TTC549 (cell line): ENCODE measurements at regions not wholly inside any gene's neighbourhood (a gene's known extent, or its start where the extent isn't known, plus 50 kb on each side); places are given as distances from the start of the nearest gene placed in this dataset.
"Not testable (repeated sequence)": the region's sequence is repeated elsewhere in the genome, so short reads cannot be mapped to it uniquely, and the experiment has no call there.

Source experiments
- FAIRE-seq: peaks from 2 replicates; lab custom pipeline; 2012; peaks lifted over from hg19 to GRCh38; lab: Jason Lieb, UNC

DNA sequence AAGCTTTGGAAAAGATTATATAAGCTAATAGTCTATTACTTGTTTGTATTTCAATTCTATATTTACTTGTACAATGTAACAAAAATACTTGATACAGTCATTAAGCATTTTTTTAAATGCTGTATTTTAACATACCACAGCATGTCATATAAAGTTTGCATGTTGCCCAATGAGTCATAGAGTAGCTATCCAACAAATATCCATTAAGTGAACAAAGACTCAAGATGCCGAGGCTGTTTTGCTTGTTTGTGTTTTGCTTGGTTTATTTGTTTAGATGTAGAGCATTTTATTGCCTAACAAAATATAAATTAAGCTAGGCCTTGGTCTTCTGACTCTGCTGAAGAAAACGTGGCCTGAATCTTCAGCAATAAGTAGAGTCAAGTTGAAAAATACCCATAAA, 1584.3 kb upstream of the NUDT12 start:
- FAIRE-seq, result no peak

DNA sequence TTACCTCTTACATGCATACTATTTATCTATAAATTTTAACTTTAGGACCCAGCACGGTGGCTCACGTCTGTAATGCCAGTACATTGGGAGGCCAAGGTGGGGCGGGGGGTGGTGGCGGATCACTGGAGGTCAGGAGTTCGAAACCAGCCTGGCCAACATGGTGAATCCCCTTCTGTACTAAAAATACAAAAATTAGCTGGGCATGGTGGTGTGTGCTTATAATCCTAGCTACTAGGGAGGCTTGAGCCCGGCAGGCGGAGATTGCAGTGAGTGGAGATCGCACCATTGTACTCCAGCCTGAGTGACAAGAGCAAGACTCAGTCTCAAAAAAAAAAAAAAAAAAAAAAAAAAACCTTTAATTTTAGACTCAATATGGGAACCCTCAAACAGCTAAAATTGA, 1582.6 kb upstream of the NUDT12 start:
- no peak for FAIRE-seq

DNA sequence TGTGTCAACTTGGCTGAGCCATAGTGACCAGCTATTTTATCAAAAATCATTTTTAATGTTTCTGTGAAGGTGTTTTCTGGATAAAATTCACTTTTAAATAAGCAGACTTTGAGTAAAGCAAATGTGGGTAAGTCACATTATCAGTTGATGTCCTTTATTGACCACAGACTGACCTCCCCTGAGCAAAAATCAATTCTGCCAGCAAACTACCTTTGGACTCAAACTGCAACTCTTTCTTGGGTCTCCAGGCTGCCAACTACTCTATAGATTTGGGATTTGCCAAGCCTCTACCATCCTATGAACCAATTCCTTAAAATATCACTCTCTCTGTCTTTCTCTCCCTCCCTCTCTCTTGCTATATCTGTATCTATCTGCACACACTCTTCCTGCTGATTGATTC, 1571.7 kb upstream of the NUDT12 start:
- FAIRE-seq, result no peak

DNA sequence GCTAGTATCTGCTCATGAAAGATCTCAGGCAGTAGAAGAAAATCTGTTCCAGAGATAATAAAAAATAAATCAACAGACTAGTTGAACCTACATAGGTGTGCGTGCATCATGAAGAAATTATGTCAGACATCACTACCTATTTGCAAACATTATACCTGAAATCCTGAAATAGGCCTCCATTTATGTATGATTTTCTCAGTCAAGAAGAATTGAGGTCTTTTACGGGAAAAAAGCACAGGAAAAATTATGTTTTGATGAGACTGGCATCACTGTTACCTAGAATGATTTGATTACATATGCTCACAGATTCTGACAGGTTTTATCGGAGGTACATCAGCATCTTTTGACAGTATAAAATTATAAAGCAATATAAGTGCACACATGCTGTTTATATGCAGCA, 1570.5 kb upstream of the NUDT12 start:
- no peak for FAIRE-seq

DNA sequence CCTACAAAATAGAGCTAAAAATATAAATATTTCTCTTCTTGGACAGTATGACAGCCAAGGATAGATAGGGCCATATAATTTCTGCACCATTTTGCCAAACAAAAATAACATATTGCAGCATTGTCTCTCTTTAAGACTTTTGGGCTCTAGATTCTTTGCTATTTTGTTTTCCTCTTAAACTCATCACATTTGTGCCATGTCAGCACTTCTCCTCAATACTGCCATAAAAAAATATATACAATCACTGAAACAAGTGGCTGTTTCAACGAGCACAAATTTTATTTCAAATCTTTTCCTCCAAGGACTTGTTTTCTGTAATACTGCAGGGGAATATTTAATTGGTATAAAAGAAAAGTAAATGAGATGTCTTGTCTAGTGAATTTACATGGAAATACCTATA, 1570.0 kb upstream of the NUDT12 start:
- FAIRE-seq, result no peak

DNA sequence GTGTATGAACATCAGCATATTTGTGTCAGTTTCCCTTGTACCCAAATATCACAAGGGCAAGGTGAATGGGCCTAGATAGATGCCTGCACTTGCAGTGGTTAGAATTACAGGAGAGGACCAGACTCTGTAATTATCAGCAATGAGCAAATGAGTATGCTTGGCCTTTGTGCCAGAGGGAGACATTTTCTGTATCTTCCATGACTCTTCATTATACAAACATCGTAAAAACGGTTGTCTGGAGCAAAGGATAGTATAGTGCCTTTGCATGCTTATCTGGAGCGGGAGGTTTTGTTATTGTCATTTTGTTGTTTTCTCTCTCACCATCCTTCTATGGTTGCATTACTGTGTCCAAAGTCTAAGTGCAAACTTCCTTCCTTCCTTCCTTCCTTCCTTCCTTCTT, 1568.5 kb upstream of the NUDT12 start:
- FAIRE-seq, result no peak

DNA sequence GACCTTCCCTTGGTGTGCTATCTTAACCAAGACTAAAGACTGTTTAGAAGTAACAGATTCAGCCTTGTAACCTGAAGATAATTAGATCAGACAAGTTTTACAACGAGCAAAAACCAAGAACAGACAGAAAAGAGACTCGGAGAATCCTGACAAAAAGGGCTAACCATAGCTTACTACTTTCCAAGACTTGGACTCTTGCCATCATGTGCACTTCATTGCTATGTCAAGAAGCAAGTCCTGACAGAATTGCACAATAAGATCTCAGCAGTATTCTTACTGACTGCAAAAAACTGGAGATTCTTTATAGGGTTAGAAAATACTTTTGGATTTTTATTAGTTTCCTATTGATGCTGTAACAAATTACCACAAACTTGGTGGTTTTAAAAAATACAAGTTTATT, 1539.0 kb upstream of the NUDT12 start:
- FAIRE-seq, result no peak

DNA sequence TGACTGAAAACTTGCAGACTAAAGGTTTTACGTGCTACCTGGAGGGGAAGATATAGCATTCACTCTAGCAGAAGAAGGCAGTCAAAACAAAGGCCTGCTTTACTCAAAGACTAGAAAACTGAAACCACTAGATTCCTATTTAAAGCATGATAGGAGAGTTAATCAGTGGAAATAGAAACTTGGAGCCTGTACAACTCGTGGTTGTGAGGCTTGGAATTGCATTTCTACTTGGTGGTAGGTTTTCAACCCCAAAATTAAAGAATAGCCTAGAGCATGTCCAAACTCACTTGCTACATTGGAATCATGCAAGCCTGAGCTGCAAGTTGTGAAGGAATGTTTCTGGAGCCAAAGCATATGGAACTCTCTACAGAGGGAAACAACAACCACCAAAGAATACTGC, 1526.4 kb upstream of the NUDT12 start:
- FAIRE-seq, result no peak

DNA sequence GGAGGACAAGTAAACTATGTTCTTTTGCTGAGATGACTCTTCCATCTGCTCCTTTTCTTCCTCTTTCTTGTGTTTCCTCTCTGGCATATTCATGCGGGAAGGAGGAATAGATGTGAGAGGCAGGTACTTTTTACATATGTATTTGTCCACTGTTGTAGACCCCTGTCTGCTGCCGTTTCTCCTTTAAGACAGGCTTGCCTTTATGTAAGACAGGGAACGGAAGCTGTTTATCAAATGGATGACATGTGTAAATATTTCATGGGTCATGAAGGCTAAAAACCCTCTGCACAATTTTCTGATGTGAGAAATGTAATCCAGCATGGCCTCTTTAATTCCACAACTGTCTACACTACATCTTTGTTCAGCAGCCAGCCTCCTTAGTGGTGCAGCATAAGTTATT, 1525.5 kb upstream of the NUDT12 start:
- no peak for FAIRE-seq

DNA sequence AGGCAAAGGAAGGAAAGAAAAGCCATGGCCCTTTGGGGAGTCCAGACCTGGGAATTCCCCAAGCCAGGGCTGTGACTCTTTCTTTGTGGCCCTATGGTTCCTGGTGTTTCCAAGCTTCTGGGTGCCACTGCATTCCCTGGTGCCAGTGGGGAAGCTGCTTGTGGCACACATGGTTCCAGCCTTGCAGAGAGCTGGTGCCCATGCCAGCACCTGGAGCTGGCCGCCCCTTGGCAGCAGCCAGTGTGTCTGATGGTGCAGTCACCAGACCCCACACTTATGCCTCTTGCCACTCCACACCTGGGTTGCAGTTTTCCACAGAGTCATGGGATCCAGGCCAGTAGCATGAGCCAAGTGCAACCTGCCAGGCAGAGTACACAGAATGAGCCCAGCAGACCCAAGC, 1495.3 kb upstream of the NUDT12 start:
- FAIRE-seq, result no peak

DNA sequence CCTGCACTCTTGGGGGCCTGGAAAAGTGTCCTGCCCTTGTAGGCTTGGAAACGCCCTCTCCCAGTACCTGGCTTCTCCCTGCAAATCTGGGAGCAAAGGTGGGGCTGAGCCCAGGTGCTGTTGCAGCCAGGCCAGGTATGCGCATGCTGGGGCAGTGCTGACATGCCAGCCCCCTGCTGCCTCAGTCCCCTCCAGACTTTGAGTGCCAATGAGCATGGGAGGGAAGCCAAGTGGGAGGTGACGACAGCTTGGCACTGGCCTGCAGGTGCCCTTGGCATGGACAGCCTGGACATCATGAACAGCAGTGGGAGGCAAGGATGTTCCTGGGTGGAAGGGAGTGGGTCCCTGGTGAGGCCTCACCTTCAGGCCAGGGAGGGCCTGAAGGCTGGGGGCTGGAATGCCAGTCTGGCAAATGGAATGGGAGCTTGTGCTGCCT, 1494.4 kb upstream of the NUDT12 start:
- no peak for FAIRE-seq

DNA sequence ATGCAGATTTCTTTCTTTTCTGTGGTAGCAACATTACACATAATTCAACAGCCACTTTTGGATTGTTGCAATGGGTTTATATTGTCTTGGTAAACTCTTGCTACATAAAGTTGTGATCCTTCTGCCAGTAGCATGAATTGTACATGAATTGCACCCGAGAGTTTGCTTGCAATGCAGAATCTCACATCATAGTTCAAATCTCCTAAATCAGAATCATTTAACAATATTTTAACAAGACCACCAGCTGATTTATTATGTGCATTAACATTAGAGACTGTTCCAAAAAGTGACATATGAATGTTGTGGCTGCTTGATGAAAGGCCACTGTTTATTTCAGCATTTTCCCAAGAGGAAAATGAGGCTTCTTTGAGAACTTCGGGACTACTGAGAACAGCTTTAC, 1491.8 kb upstream of the NUDT12 start:
- FAIRE-seq, result no peak

DNA sequence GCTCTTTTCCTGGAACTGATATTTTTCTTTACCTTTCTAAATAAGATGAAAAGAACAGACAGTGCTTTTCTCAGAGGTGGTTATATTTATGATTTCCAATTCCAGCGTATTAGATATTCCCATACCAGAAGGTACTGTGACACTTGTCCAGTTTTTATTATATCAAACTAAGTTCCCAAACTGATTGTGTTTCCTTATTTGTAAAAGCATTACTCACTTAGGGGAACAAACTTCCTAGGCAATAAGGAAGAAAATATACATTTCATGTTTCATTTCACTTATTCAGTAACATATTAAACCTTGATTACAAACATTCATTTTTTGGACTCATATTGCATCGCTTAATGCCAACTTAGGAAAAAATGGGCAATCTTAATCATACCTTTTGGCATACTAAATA, 1480.0 kb upstream of the NUDT12 start:
- no peak for FAIRE-seq

DNA sequence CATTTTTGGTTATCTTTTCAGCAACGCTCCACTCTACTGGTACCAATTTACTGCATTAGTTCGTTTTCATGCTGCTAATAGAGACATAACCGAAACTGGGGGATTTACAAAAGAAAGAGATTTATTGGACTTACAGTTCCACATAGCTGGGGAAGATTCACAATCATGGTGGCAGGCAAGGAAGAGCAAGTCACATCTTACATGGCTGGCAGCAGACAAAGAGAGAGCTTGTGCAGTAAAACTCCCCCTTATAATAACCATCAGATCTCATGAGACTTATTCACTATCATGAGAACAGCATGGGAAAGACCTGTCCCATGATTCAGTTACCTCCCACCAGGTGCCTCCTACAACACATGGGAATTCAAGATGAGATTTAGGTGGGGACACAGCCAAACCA, 1474.2 kb upstream of the NUDT12 start:
- not testable (repeated sequence) for FAIRE-seq

DNA sequence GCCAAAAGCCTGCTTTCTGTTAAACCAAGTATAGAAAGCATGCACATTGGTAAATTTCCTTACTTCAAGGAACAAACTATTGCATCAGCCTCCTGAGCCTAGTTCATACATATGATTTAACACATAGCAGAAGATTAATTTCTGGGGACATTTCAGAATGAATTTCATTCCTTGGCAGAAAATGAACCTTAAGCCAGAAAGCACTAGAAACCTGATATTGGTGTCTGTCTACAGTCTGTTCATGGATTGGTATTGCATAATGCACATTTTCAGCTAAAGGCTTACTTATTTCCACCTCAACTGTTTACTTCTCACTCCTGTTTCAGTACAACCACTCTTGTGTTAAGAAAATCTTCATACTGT, 1471.8 kb upstream of the NUDT12 start:
- FAIRE-seq, result no peak

DNA sequence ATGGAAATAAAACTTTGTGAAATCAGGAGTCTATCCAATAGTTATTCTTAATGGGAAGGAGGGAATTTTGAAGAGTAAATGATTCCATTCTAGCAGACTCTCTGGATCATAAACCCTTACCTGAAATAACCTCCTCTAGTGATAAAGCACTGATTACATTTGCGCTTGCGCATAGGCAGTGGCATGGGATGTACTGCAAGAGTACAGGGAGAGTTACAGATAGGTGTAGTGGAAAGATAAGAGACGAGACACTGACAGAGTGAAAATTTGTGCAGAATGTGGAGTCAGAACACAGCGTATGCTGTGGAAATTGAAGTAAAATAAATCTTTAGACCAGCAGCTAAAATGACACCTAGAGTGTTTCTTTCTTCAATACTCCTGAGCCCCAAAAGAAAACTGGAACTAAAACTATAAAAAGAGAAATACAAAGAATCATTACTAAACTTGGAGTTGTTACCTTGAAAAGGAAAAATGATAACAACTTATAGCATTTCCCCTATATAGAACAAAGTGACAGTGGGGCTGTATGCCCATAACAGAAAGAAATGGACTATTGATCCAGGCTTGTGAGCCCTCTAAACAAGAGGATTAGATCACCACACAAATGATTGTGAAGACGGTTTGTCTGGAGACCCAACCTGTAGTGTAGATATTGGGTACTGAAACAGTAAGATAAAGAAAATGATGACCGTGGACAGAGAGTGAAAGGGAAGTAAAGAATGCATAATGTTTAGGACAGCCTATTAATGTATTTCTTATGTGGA, 1471.2 kb upstream of the NUDT12 start:
- no peak for FAIRE-seq

DNA sequence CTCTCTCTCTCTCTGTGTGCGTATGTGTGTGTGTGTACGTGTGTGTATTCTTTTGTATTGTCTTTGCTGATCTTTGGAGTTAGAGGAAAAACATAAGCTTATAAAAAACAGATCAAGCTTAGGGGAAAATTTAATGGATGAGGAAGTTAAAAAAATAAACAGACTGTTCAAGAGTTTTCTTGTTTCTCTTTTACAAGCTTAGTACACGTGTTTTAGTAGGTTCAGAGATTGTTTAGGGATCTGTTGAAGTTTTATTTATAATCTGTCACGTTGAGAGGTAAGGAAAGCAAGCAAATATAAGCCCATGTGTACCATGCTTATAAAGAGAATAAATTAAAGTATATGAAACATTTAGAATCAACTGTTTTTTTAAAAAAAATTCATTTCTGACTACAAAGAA, 1470.3 kb upstream of the NUDT12 start:
- no peak for FAIRE-seq

DNA sequence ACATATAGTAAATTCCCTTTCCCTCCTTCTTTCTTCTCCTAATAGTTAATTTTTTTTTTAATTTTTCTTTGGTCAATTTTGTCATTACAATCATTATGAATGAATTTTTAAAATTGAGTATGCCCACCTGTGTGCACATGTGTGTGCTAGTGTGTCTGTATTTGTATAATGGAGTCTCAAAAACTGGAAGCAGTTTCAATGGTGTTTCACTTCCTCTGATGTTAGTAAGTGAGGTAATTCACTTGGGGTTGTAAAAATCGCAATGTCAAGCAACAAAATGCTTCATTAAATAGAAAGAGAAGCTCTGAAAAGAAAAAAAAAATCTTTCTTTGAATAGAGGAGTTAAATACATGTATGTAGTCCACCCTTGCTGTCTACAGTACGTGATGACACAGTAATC, 1467.6 kb upstream of the NUDT12 start:
- FAIRE-seq, result no peak

DNA sequence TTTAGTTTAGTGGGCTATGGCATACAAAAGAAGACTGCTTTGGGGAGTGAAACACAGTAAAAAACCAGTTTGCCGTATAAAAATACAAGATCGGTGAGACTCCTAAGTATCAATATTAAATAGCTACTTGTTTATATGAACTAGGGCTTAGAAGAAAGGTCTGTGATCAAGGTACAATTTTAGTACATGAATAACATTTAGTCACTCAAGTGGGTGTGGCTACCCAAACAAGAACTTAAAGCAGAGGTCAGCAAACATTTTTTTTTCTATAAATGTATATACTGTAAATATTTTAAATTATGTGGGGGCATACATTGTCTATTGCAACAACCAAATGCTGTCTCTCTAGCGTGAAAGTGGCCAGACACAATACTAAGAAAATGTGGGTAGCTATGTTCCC, 1452.5 kb upstream of the NUDT12 start:
- no peak for FAIRE-seq

DNA sequence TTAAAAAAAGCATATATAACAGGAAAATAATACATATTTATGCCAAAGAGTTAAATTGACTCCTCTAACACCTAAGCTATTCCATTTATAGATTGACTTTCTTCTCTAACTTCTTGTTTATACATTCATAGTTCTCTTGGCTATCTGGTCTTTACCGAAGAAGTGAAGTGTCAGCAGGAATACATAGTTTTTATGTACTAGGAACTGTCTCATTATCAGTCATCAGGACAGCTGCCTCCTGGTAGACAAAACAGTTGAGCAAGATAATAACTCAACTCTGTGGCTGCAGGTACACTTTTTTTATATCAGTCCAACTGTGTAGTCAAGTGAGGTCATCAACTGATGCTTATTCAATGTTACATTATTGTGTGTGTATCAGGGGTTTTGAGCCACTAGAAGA, 1436.0 kb upstream of the NUDT12 start:
- FAIRE-seq, result no peak

DNA sequence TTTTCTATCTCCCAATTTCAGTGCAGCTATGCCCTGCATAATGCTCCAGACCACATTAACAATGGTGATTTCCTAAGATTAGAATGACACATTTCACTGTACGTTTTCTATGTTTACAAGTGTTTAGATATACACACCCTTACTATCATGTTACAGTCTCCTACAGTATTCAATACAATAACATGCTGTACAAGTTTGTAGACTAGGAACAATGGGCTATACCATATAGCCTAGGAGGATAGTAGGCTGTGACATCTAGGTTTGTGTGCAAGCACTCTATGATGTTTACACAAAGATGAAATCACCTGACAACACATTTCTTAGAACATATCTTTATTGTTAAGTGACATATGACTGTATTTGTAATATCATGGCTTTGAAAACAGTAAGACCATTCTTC, 1435.6 kb upstream of the NUDT12 start:
- no peak for FAIRE-seq

DNA sequence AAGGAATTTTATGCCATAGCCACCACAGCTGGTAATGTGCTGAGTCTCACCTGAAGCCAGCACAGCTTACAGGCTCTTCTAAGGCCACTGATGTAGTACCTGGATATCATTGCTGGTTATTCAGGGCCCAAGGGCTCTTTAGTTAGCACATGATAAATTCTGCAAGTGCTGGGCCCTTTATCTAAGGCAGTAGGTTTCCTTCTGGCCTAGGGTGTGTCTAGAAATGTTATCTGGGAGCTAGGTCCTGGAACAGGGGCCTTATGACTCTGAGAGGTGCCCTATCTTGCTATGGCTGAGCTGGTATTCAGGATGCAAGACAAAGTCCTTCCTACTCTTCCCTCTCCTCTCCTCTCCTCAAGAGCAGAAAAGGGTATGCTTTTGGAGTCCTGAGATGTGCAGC, 1424.5 kb upstream of the NUDT12 start:
- FAIRE-seq, result no peak

DNA sequence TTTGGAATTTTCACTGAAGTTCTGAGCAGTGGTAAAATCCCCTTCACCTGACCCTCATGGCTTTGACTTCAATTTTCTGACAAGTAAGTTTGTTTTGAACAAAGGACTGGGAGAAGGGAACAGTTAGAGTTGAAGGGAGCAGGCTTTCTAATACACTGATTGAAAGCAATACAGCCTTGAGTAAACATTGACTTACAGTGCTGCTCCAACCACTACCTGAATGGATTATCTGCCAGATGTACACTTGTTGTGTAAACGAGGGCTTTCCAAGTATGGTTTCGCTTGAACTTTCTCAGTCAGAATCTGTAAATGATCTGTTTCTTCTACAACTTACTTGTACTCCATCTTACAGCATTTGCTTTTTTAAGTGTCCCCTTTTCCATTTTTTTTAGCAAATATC, 1414.9 kb upstream of the NUDT12 start:
- FAIRE-seq, result no peak

DNA sequence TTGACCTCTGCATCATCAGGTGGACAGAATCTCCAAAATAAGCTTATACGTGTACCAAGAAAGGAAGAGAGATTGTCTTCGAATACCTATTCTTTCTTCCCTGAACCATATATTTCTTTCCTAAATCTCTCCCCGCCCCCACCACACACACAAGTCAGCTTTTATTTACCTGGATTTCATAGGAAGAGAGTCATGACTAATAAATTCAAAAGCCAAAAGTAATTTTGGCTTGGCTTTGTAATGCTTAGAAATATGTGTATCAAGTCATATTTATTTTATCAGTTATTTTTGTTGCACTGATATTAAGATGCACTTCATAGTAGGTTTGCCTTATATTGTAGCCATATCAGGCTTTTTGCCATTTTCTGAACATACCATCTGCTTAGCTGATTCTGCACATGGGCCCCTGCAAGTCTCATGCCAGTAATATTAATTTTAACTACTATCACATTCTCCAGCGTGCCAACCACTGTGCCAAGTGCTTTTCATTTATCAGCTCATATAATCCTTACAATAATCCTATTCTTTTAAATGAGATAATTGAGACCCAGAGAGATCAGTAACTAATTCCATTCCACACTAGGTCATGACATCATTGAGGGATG, 1405.3 kb upstream of the NUDT12 start:
- FAIRE-seq, result no peak

DNA sequence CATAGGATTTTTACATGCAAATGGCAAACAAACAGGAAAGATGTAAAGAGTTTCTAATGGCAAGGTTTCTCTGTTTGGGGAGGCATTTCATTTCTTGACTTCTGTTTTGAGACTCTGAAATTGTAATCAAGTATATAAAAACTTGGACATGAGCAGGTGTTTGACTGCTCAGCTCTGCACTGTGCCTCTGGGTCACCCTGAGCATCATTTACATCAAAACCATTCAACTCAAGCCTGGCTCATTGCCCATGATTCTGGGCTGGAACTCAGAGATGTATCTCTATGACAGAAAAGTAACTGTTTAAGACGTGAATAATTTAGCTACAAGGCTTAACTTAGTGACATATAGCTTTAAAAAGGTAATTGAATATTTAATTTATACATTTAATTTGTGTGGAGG, 1402.4 kb upstream of the NUDT12 start:
- no peak for FAIRE-seq
